ENCODE measurements at regions not wholly inside any gene's neighbourhood (a gene's known extent, or its start where the extent isn't known, plus 50 kb on each side); places are given as distances from the start of the nearest gene placed in this dataset.

DNA sequence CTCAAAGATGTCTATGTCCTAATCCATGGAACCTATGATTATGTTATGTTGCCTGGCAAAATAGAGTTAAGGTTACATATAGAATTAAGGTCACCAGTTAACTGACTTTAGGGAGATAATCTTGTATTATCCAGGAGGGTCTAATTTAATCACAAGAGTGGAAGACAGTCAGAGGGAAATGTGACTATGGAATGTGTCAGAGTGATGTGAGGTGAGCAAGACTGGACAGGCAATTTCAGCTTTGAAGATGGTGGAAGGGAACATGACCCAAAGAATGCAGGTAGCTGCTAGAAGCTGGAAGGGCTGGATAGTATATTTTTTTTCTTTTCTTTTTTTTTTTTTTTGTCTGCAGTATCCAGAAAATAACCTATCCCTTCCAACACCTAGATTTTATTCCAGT, 241.7 kb upstream of the NEGR1 start:
- TF ChIP-seq, protein P1, sequence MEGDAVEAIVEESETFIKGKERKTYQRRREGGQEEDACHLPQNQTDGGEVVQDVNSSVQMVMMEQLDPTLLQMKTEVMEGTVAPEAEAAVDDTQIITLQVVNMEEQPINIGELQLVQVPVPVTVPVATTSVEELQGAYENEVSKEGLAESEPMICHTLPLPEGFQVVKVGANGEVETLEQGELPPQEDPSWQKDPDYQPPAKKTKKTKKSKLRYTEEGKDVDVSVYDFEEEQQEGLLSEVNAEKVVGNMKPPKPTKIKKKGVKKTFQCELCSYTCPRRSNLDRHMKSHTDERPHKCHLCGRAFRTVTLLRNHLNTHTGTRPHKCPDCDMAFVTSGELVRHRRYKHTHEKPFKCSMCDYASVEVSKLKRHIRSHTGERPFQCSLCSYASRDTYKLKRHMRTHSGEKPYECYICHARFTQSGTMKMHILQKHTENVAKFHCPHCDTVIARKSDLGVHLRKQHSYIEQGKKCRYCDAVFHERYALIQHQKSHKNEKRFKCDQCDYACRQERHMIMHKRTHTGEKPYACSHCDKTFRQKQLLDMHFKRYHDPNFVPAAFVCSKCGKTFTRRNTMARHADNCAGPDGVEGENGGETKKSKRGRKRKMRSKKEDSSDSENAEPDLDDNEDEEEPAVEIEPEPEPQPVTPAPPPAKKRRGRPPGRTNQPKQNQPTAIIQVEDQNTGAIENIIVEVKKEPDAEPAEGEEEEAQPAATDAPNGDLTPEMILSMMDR (IDR thresholded peaks at IDR 0.05): no peak
- TF ChIP-seq POLR2A (IDR thresholded peaks at IDR 0.05): no peak

Data from heart left ventricle (tissue), 13 donors.